ENCODE measurements at regions not wholly inside any gene's neighbourhood (a gene's known extent, or its start where the extent isn't known, plus 50 kb on each side); places are given as distances from the start of the nearest gene placed in this dataset.

DNA sequence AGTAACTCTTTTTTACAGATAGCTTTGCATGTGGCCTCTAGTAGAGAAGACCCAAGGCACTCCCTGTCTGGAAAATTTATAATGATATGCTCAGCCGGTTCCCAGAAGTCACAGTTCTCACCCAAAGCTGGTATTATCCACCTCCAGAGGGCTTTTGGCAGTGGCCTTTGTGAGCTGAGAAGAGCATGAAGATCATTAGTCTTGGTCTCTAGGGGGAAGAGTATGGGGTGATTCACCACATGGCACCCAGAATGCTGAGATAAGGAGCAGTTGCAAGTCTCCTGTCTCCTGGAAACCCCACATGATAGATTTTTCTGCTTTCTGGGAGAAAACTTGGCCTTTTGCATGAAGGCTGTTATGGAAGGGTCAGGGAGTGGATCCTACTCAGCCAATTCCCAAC lies 75.4 kb upstream of the PRPS1 start:
- FAIRE-seq (no peak), DNase-seq (ENCODE audit: insufficient read length, low spot score) (no peak)
- TF ChIP-seq POLR2AphosphoS5 (IDR thresholded peaks at IDR 0.05; ENCODE audit: low read depth, low read length) (no peak), SPI1 (IDR thresholded peaks at IDR 0.05; ENCODE audit: low read depth, low read length) (no peak), POLR2A (IDR thresholded peaks at IDR 0.05; ENCODE audit: low read depth, low read length) (no peak), POU2F2 (IDR thresholded peaks at IDR 0.05; ENCODE audit: low read depth, low read length) (no peak), PAX5 (IDR thresholded peaks at IDR 0.05; ENCODE audit: insufficient read depth, low read length, severe bottlenecking) (no peak), TAF1 (IDR thresholded peaks at IDR 0.05; ENCODE audit: low read depth, low read length) (no peak)

- FAIRE-seq: no peak
- no peak for DNase-seq (ENCODE audit: insufficient read length, low spot score)
- TF ChIP-seq POLR2A (IDR thresholded peaks at IDR 0.05; ENCODE audit: low read depth, low read length): no peak
- no peak for TF ChIP-seq PAX5 (IDR thresholded peaks at IDR 0.05; ENCODE audit: insufficient read depth, low read length, severe bottlenecking)
These were observed 71.3 kb upstream of the PRPS1 start for GRCh38 chrX:107556967-107557366.

DNA sequence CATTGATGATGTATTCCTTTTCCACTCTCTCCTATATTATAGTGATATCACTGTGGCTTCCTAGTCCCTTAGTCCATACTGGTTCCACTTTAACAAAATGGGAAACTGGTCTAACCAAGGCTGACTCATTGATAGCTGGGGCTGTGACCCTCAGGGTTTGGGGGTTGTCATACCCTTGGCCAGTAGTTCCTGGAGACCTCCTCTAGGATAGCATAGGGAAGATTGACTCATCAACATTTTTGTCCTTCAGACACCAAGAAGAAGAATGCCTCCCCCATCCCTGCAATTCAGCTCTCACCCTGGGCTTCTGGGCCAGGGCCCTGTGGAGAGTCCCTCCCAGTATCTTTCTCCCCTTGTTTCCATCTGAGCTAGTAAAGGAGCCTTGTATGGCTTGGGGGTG lies 68.8 kb upstream of the PRPS1 start:
- no peak for DNase-seq (ENCODE audit: insufficient read length, low spot score)
- TF ChIP-seq TAF1 (IDR thresholded peaks at IDR 0.05; ENCODE audit: low read depth, low read length) (no peak), PAX5 (IDR thresholded peaks at IDR 0.05; ENCODE audit: insufficient read depth, low read length, severe bottlenecking) (no peak), POLR2A (IDR thresholded peaks at IDR 0.05; ENCODE audit: low read depth, low read length) (no peak), POLR2AphosphoS5 (IDR thresholded peaks at IDR 0.05; ENCODE audit: low read depth, low read length) (no peak), SPI1 (IDR thresholded peaks at IDR 0.05; ENCODE audit: low read depth, low read length) (no peak)
- no peak for FAIRE-seq

- FAIRE-seq: no peak
- DNase-seq (ENCODE audit: insufficient read length, low spot score): no peak
- no peak for TF ChIP-seq POLR2A (IDR thresholded peaks at IDR 0.05; ENCODE audit: low read depth, low read length)
- TF ChIP-seq TAF1 (IDR thresholded peaks at IDR 0.05; ENCODE audit: low read depth, low read length): no peak
These were observed 68.3 kb upstream of the PRPS1 start for GRCh38 chrX:107560041-107560440.

- DNase-seq (ENCODE audit: insufficient read length, low spot score) (no peak), FAIRE-seq (no peak)
- no peak for TF ChIP-seq POLR2AphosphoS5 (IDR thresholded peaks at IDR 0.05; ENCODE audit: low read depth, low read length)
These were observed 67.3 kb upstream of the PRPS1 start for GRCh38 chrX:107560980-107561379.

DNA sequence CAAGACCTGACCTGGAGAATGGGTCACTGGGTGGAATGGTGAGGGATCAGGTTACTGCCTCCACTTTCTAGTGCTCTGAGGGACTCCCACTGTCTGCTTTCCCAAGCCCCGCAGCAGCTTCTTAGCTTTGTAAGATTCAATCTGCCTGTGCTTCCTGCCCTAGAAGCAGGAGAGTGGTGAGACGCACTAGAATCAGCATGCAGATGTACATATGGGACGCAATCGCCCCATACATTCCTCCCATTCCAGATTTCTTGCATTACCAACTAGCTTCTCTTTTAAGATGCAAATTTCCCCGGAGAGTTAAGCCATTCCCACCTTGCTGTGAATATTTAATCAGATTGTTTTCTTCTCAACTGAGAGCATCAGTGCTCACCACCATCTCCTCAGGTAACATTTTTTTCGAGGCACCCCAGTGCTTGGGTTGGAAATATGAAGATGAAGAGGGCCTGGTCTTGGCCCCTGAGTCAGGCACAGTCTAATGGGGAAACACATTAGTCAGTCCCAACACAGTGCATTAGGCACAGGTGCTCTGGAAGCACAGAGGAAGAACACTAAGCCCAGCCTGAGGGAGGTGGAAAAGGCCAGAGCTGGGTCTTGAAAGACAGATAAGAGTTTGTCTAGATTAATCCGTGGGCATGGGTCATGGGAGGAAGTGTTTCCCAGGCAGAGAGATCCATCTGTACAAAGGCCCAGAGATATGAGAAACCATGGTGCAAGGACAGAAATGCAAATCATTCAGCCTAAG lies 66.7 kb upstream of the PRPS1 start:
- TF ChIP-seq POLR2AphosphoS5 (IDR thresholded peaks at IDR 0.05; ENCODE audit: low read depth, low read length) (no peak), POU2F2 (IDR thresholded peaks at IDR 0.05; ENCODE audit: low read depth, low read length) (no peak), SPI1 (IDR thresholded peaks at IDR 0.05; ENCODE audit: low read depth, low read length) (no peak), POLR2A (IDR thresholded peaks at IDR 0.05; ENCODE audit: low read depth, low read length) (no peak), PAX5 (IDR thresholded peaks at IDR 0.05; ENCODE audit: insufficient read depth, low read length, severe bottlenecking) (no peak), TAF1 (IDR thresholded peaks at IDR 0.05; ENCODE audit: low read depth, low read length) (no peak)
- FAIRE-seq: no peak
- DNase-seq (ENCODE audit: insufficient read length, low spot score): no peak

- FAIRE-seq (no peak), DNase-seq (ENCODE audit: insufficient read length, low spot score) (no peak)
- TF ChIP-seq POU2F2 (IDR thresholded peaks at IDR 0.05; ENCODE audit: low read depth, low read length) (no peak), POLR2A (IDR thresholded peaks at IDR 0.05; ENCODE audit: low read depth, low read length) (no peak), PAX5 (IDR thresholded peaks at IDR 0.05; ENCODE audit: insufficient read depth, low read length, severe bottlenecking) (no peak), POLR2AphosphoS5 (IDR thresholded peaks at IDR 0.05; ENCODE audit: low read depth, low read length) (no peak), SPI1 (IDR thresholded peaks at IDR 0.05; ENCODE audit: low read depth, low read length) (no peak), TAF1 (IDR thresholded peaks at IDR 0.05; ENCODE audit: low read depth, low read length) (no peak)
These were observed 65.8 kb upstream of the PRPS1 start for GRCh38 chrX:107562482-107562881.

DNA sequence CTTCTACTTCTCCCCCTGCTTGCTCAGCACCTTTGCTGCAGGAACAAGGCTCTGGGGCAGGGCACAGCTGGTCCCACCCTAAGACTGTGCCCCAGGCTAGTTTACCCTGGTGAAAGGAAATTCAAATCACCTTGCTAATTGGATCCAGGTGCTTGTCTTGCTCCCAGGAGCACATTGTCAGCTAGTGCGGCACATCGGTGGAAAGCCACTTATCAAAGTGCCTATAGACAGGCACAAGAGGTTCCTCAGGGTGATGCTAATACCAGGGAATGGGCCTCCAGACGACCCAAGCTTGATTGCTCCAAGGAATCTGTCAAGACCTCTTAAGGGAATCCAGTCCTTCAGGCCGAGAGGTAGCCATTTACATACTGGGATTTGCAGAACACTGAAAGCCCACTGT lies 64.5 kb upstream of the PRPS1 start:
- FAIRE-seq (no peak), DNase-seq (ENCODE audit: insufficient read length, low spot score) (no peak)
- TF ChIP-seq SPI1 (IDR thresholded peaks at IDR 0.05; ENCODE audit: low read depth, low read length) (no peak), POLR2AphosphoS5 (IDR thresholded peaks at IDR 0.05; ENCODE audit: low read depth, low read length) (no peak), POU2F2 (IDR thresholded peaks at IDR 0.05; ENCODE audit: low read depth, low read length) (no peak), TAF1 (IDR thresholded peaks at IDR 0.05; ENCODE audit: low read depth, low read length) (no peak), POLR2A (IDR thresholded peaks at IDR 0.05; ENCODE audit: low read depth, low read length) (no peak), PAX5 (IDR thresholded peaks at IDR 0.05; ENCODE audit: insufficient read depth, low read length, severe bottlenecking) (no peak)

- FAIRE-seq: no peak
- DNase-seq (ENCODE audit: insufficient read length, low spot score): no peak
- TF ChIP-seq POLR2A (IDR thresholded peaks at IDR 0.05; ENCODE audit: low read depth, low read length) (no peak), PAX5 (IDR thresholded peaks at IDR 0.05; ENCODE audit: insufficient read depth, low read length, severe bottlenecking) (no peak), POU2F2 (IDR thresholded peaks at IDR 0.05; ENCODE audit: low read depth, low read length) (no peak), TAF1 (IDR thresholded peaks at IDR 0.05; ENCODE audit: low read depth, low read length) (no peak), POLR2AphosphoS5 (IDR thresholded peaks at IDR 0.05; ENCODE audit: low read depth, low read length) (no peak), SPI1 (IDR thresholded peaks at IDR 0.05; ENCODE audit: low read depth, low read length) (no peak)
These were observed 63.3 kb upstream of the PRPS1 start for GRCh38 chrX:107565015-107565414.

DNA sequence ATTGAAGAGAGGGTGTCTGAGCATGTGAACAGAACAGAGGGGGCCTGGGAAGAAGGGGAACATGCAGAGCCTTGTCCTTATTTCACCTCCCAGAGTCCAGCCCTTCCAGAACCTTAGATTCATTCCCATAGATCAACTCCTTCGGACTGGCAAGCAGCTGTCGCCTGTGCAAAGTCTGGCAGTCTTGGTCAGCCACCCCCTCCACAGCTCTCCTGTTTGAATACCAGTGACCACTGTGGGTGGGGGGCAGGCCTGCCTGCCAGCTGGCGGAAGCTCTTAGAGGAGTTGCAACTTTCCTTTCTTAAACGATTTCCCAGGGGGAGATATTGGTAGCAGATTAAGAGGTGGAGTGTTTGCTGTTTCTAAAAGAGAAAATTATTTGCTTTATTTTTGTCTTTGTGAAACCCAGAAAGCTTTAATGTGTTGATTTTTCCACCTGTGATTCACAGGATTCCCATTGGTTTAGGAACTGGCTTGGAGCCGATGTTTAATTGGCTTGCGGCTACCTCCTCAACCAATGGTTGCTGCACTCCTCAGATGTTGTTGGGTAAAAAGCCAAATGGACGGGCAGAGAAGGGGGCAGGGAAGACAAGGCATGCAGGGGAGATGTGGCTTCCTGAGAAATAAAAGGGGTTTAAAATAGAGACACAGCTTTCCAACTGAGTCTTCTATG lies 62.2 kb upstream of the PRPS1 start:
- DNase-seq (ENCODE audit: insufficient read length, low spot score) (no peak), FAIRE-seq (no peak)
- no peak for TF ChIP-seq TAF1 (IDR thresholded peaks at IDR 0.05; ENCODE audit: low read depth, low read length)
- TF ChIP-seq POLR2AphosphoS5 (IDR thresholded peaks at IDR 0.05; ENCODE audit: low read depth, low read length): no peak
- no peak for TF ChIP-seq SPI1 (IDR thresholded peaks at IDR 0.05; ENCODE audit: low read depth, low read length)
- TF ChIP-seq POLR2A (IDR thresholded peaks at IDR 0.05; ENCODE audit: low read depth, low read length): no peak
- no peak for TF ChIP-seq POU2F2 (IDR thresholded peaks at IDR 0.05; ENCODE audit: low read depth, low read length)
- TF ChIP-seq PAX5 (IDR thresholded peaks at IDR 0.05; ENCODE audit: insufficient read depth, low read length, severe bottlenecking): no peak
